Liver (tissue), 8 donors: ENCODE measurements at regions not wholly inside any gene's neighbourhood (a gene's known extent, or its start where the extent isn't known, plus 50 kb on each side); places are given as distances from the start of the nearest gene placed in this dataset.

Experiments used
- DNase-seq: peaks from one replicate; pipeline ENCODE4 v3.0.0-alpha.2; 2017; ENCODE audit warnings: low spot score
- H3K27ac ChIP-seq, 2 donors: one replicate each; pipeline ENCODE4 v1.7.0; 2013; ENCODE audit warnings: inconsistent platforms in 2 of 2, low read length in 2 of 2, control low read depth in 1 of 2, low read depth in 1 of 2, mild to moderate bottlenecking in 1 of 2
- H3K27me3 ChIP-seq, 4 donors: one replicate each; pipeline versions ENCODE4 v1.6.1 to v1.7.0; 2013; ENCODE audit warnings: low read length in 3 of 4, inconsistent platforms in 1 of 4, mild to moderate bottlenecking in 1 of 4, moderate library complexity in 1 of 4; ENCODE audit not compliant: control insufficient read depth in 4 of 4, insufficient read depth in 4 of 4
- H3K36me3 ChIP-seq, 4 donors: one replicate each; pipeline versions ENCODE4 v1.6.1 to v1.7.0; 2013; ENCODE audit warnings: low read length in 3 of 4, mild to moderate bottlenecking in 3 of 4, low read depth in 1 of 4, moderate library complexity in 1 of 4; ENCODE audit not compliant: control insufficient read depth in 4 of 4, insufficient read depth in 3 of 4
- H3K4me1 ChIP-seq, 4 donors: one replicate each; pipeline versions ENCODE4 v1.6.1 to v1.7.0; 2013; ENCODE audit warnings: low read length in 3 of 4, mild to moderate bottlenecking in 3 of 4, moderate library complexity in 1 of 4; ENCODE audit not compliant: control insufficient read depth in 4 of 4, insufficient read depth in 4 of 4
- H3K4me3 ChIP-seq, 3 donors: one replicate each; pipeline versions ENCODE4 v1.6.1 to v1.7.0; 2013; ENCODE audit warnings: low read length in 3 of 3, control low read depth in 1 of 3, low read depth in 1 of 3, mild to moderate bottlenecking in 1 of 3
- H3K9ac ChIP-seq, 2 donors: one replicate each; pipeline ENCODE4 v1.7.0; 2013; ENCODE audit warnings: low read length in 2 of 2, mild to moderate bottlenecking in 2 of 2, moderate library complexity in 2 of 2, control low read depth in 1 of 2, low read depth in 1 of 2
- H3K9me3 ChIP-seq, 4 donors: one replicate each; pipeline versions ENCODE4 v1.6.1 to v1.7.0; 2013; ENCODE audit warnings: low read length in 3 of 4; ENCODE audit not compliant: control insufficient read depth in 4 of 4
- ATF3 ChIP-seq: IDR thresholded peaks from 2 replicates; pipeline ENCODE4 v1.6.1; 2016; ENCODE audit warnings: antibody characterized with exemption
- CTCF ChIP-seq: fragments of 150-350 bp; IDR thresholded peaks from 2 replicates; pipeline ENCODE4 v1.5.1; 2017; ENCODE audit warnings: improper control_type of control experiment, low read depth, low read length; ENCODE audit not compliant: missing input control
- EGR1 ChIP-seq, 2 donors: IDR thresholded peaks; 2 replicates each; pipeline ENCODE4 v1.6.1; 2016 to 2018; ENCODE audit warnings: antibody characterized with exemption in 2 of 2, low read depth in 2 of 2
- FOXA1 ChIP-seq: IDR thresholded peaks from 2 replicates; pipeline ENCODE4 v1.6.1; 2016; ENCODE audit warnings: antibody characterized with exemption
- FOXA2 ChIP-seq: IDR thresholded peaks from 2 replicates; pipeline ENCODE4 v1.6.1; 2016; ENCODE audit warnings: antibody characterized with exemption
- GABPA ChIP-seq, 2 donors: IDR thresholded peaks in 1 of 2; conservative IDR thresholded peaks in 1 of 2; 2 replicates each; pipeline ENCODE4 v1.6.1; 2016; ENCODE audit warnings: antibody characterized with exemption in 2 of 2, mild to moderate bottlenecking in 1 of 2, moderate library complexity in 1 of 2
- HNF4A ChIP-seq, 2 donors: conservative IDR thresholded peaks; 2 replicates each; pipeline ENCODE4 v1.6.1; 2016; ENCODE audit warnings: antibody characterized with exemption in 2 of 2, mild to moderate bottlenecking in 2 of 2
- HNF4G ChIP-seq: IDR thresholded peaks from 2 replicates; pipeline ENCODE4 v1.6.1; 2016; ENCODE audit warnings: antibody characterized with exemption
- JUND ChIP-seq, 2 donors: IDR thresholded peaks; 2 replicates each; pipeline ENCODE4 v1.6.1; 2016; ENCODE audit warnings: antibody characterized with exemption in 2 of 2
- NR2F2 ChIP-seq: IDR thresholded peaks from 2 replicates; pipeline ENCODE4 v1.6.1; 2016; ENCODE audit warnings: antibody characterized with exemption
- RAD21 ChIP-seq, 2 donors: IDR thresholded peaks; 2 replicates each; pipeline ENCODE4 v1.6.1; 2016; ENCODE audit warnings: antibody characterized with exemption in 2 of 2, mild to moderate bottlenecking in 2 of 2
- RXRA ChIP-seq, 2 donors: IDR thresholded peaks; 2 replicates each; pipeline ENCODE4 v1.6.1; 2017 to 2018; ENCODE audit warnings: antibody characterized with exemption in 2 of 2, mild to moderate bottlenecking in 1 of 2
- SP1 ChIP-seq: IDR thresholded peaks from 2 replicates; pipeline ENCODE4 v1.6.1; 2018; ENCODE audit warnings: antibody characterized with exemption, mild to moderate bottlenecking
- TAF1 ChIP-seq: conservative IDR thresholded peaks from 2 replicates; pipeline ENCODE4 v1.6.1; 2016; ENCODE audit warnings: antibody characterized with exemption, mild to moderate bottlenecking
- YY1 ChIP-seq: IDR thresholded peaks from 2 replicates; pipeline ENCODE4 v1.6.1; 2016; ENCODE audit warnings: antibody characterized with exemption, mild to moderate bottlenecking
- WGBS: extraction: QIAGEN DNeasy Blood & Tissue Kit; methylation state at CpG from one replicate; pipeline ENCODE4 v1.1.7; 2013; 5-methylcytosine and 5-hydroxymethylcytosine counted together
- TF ChIP-seq, protein P1 (sequence below): IDR thresholded peaks from 2 replicates; pipeline ENCODE4 v1.6.1; 2016; ENCODE audit warnings: antibody characterized with exemption, mild to moderate bottlenecking
- TF ChIP-seq, protein P2 (sequence below): IDR thresholded peaks from 2 replicates; pipeline ENCODE4 v1.6.1; 2016; ENCODE audit warnings: antibody characterized with exemption
- TF ChIP-seq, protein P3 (sequence below): IDR thresholded peaks from 2 replicates; pipeline ENCODE4 v1.6.1; 2016; ENCODE audit warnings: antibody characterized with exemption
- donor health status: healthy.
- donor health status: healthy.
- donor health status: healthy.
- donor health status: healthy.
- donor health status: healthy.

- no peak for DNase-seq
- Histone ChIP-seq H3K4me1 (no peaks in the 10 kb centered on the region), H3K9ac (no peak overlapping the region), H3K36me3 (no peaks in the 10 kb centered on the region), H3K9me3 (peaks cover 0 to under 1% (median 0%) of the 10 kb centered on the region in 4 donors), H3K27me3 (peaks cover 0 to 13% (median under 1%) of the 10 kb centered on the region in 4 donors), H3K27ac (no peak overlapping the region), H3K4me3 (no peak overlapping the region)
- 80% methylated on average over 9 of the region's 9 CpGs for WGBS
- no peak for TF ChIP-seq NR2F2
- TF ChIP-seq, protein P1, sequence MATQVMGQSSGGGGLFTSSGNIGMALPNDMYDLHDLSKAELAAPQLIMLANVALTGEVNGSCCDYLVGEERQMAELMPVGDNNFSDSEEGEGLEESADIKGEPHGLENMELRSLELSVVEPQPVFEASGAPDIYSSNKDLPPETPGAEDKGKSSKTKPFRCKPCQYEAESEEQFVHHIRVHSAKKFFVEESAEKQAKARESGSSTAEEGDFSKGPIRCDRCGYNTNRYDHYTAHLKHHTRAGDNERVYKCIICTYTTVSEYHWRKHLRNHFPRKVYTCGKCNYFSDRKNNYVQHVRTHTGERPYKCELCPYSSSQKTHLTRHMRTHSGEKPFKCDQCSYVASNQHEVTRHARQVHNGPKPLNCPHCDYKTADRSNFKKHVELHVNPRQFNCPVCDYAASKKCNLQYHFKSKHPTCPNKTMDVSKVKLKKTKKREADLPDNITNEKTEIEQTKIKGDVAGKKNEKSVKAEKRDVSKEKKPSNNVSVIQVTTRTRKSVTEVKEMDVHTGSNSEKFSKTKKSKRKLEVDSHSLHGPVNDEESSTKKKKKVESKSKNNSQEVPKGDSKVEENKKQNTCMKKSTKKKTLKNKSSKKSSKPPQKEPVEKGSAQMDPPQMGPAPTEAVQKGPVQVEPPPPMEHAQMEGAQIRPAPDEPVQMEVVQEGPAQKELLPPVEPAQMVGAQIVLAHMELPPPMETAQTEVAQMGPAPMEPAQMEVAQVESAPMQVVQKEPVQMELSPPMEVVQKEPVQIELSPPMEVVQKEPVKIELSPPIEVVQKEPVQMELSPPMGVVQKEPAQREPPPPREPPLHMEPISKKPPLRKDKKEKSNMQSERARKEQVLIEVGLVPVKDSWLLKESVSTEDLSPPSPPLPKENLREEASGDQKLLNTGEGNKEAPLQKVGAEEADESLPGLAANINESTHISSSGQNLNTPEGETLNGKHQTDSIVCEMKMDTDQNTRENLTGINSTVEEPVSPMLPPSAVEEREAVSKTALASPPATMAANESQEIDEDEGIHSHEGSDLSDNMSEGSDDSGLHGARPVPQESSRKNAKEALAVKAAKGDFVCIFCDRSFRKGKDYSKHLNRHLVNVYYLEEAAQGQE = no peak
- TF ChIP-seq EGR1 (IDR thresholded peaks at IDR 0.05; ENCODE audit: low read depth in 2 of 2) = no peak
- no peak for TF ChIP-seq TAF1
- TF ChIP-seq FOXA2 = no peak
- no peak for TF ChIP-seq ATF3
- TF ChIP-seq FOXA1 = no peak
- TF ChIP-seq HNF4A (conservative IDR thresholded peaks at IDR 0.05) = no peak
- TF ChIP-seq RAD21 (IDR thresholded peaks at IDR 0.05) = no peak
- TF ChIP-seq HNF4G = no peak
- TF ChIP-seq JUND (IDR thresholded peaks at IDR 0.05) = no peak
- no peak for TF ChIP-seq YY1
- TF ChIP-seq SP1 = no peak
- no peak for TF ChIP-seq CTCF
- no peak for TF ChIP-seq RXRA (IDR thresholded peaks at IDR 0.05)
- TF ChIP-seq, protein P2, sequence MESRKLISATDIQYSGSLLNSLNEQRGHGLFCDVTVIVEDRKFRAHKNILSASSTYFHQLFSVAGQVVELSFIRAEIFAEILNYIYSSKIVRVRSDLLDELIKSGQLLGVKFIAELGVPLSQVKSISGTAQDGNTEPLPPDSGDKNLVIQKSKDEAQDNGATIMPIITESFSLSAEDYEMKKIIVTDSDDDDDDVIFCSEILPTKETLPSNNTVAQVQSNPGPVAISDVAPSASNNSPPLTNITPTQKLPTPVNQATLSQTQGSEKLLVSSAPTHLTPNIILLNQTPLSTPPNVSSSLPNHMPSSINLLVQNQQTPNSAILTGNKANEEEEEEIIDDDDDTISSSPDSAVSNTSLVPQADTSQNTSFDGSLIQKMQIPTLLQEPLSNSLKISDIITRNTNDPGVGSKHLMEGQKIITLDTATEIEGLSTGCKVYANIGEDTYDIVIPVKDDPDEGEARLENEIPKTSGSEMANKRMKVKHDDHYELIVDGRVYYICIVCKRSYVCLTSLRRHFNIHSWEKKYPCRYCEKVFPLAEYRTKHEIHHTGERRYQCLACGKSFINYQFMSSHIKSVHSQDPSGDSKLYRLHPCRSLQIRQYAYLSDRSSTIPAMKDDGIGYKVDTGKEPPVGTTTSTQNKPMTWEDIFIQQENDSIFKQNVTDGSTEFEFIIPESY = no peak
- TF ChIP-seq, protein P3, sequence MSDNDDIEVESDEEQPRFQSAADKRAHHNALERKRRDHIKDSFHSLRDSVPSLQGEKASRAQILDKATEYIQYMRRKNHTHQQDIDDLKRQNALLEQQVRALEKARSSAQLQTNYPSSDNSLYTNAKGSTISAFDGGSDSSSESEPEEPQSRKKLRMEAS = no peak
- no peak for TF ChIP-seq GABPA (IDR thresholded peaks at IDR 0.05 in 1 of 2, conservative IDR thresholded peaks at IDR 0.05 in 1 of 2)
Measured at GRCh38 chr14:99116741-99117295, 155.2 kb downstream of the BCL11B start.
